GM23248 (cell line): ENCODE measurements at regions not wholly inside any gene's neighbourhood (a gene's known extent, or its start where the extent isn't known, plus 50 kb on each side); places are given as distances from the start of the nearest gene placed in this dataset.

Source experiments
- DNase-seq: peaks from one replicate; pipeline ENCODE4 v3.0.0-alpha.2; 2015
- H2AFZ ChIP-seq: fragments of 200-600 bp; sonication (generic); 2 replicates; pipeline ENCODE4 v1.6.1; 2016; ENCODE audit warnings: antibody characterized with exemption
- H3F3A ChIP-seq: fragments of 200-600 bp; sonication (generic); 2 replicates; pipeline ENCODE4 v1.6.1; 2016; ENCODE audit warnings: mild to moderate bottlenecking, antibody characterized with exemption, mixed run types; ENCODE audit not compliant: insufficient read depth
- H3K27ac ChIP-seq: fragments of 200-600 bp; sonication (generic); 2 replicates; pipeline ENCODE4 v1.5.1; 2016; ENCODE audit warnings: mild to moderate bottlenecking
- H3K27me3 ChIP-seq: fragments of 200-600 bp; sonication (generic); replicated peaks from 2 replicates; pipeline ENCODE4 v1.6.1; 2016; ENCODE audit warnings: mild to moderate bottlenecking; ENCODE audit not compliant: insufficient read depth
- H3K36me3 ChIP-seq: fragments of 200-600 bp; sonication (generic); 2 replicates; pipeline ENCODE4 v1.6.1; 2016; ENCODE audit warnings: low read depth, mild to moderate bottlenecking
- H3K4me1 ChIP-seq: fragments of 200-600 bp; sonication (generic); 2 replicates; pipeline ENCODE4 v1.6.1; 2016; ENCODE audit warnings: mild to moderate bottlenecking; ENCODE audit not compliant: insufficient read depth
- H3K4me2 ChIP-seq: fragments of 200-600 bp; sonication (generic); one replicate; pipeline ENCODE4 v1.6.1; 2016; ENCODE audit warnings: mild to moderate bottlenecking; ENCODE audit not compliant: unreplicated experiment
- H3K4me3 ChIP-seq: fragments of 200-600 bp; sonication (generic); 2 replicates; pipeline ENCODE4 v1.5.1; 2016; ENCODE audit warnings: mild to moderate bottlenecking
- H3K79me2 ChIP-seq: fragments of 200-600 bp; sonication (generic); 2 replicates; pipeline ENCODE4 v1.6.1; 2016; ENCODE audit warnings: mild to moderate bottlenecking; ENCODE audit not compliant: insufficient read depth
- H3K9ac ChIP-seq: fragments of 200-600 bp; sonication (generic); 2 replicates; pipeline ENCODE4 v1.6.1; 2016; ENCODE audit warnings: mild to moderate bottlenecking
- H3K9me2 ChIP-seq: fragments of 200-600 bp; sonication (generic); 2 replicates; pipeline ENCODE4 v1.6.1; 2016; ENCODE audit warnings: mixed run types, mild to moderate bottlenecking, moderate library complexity; ENCODE audit not compliant: insufficient read depth
- H3K9me3 ChIP-seq: fragments of 200-600 bp; sonication (generic); one replicate; pipeline ENCODE4 v1.6.1; 2017; ENCODE audit warnings: low read depth
- H4K20me1 ChIP-seq: fragments of 200-600 bp; sonication (generic); 2 replicates; pipeline ENCODE4 v1.6.0; 2016; ENCODE audit not compliant: insufficient read depth
- EZH2 ChIP-seq: fragments of 200-600 bp; sonication (generic); IDR thresholded peaks from 2 replicates; pipeline ENCODE4 v1.6.1; 2018; ENCODE audit warnings: antibody characterized with exemption, mild to moderate bottlenecking; ENCODE audit not compliant: insufficient read depth, poor library complexity, severe bottlenecking
- EZH2phosphoT487 ChIP-seq: fragments of 200-600 bp; sonication (generic); IDR thresholded peaks from 2 replicates; pipeline ENCODE4 v1.6.1; 2018; ENCODE audit warnings: antibody characterized with exemption, moderate library complexity, mild to moderate bottlenecking, low read depth; ENCODE audit not compliant: insufficient read depth
- WGBS, 2 experiments: methylation state at CpG; one replicate each; pipeline ENCODE4 v1.1.6; 2015 to 2017; ENCODE audit warnings: low lambda C conversion rate in 2 of 2, low coverage in 1 of 2; ENCODE audit errors: missing lambda C conversion rate in 2 of 2; 5-methylcytosine and 5-hydroxymethylcytosine counted together
- in situ Hi-C: fragments of 300-500 bp; cut with MboI; formaldehyde crosslinking; loops from 2 replicates; pipeline ENCODE4 v1.15.0; 2020

DNA sequence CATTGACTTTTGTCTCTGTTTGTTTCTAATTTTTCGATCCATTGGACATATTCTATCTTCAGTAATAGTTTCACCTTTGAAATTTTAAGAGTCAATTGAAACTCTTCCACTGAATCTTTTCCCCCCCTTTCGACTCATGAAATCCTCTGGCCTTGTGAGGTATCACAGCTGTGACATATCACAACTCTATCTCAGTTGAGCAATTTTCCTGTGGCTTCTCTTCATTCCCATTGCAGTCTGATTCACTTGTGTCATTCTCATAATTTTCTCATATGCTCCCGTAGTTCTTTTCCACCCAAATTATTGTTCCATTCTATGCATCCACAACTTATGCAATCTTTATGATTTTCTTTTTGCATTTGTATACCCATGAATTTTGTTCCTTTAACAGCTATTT is 261.6 kb downstream of the DACT1 start:
- in situ Hi-C loops, result no loop called here
- Histone ChIP-seq H2AFZ (no peak overlapping the region), H3K36me3 (no peaks in the 10 kb centered on the region), H3K4me1 (peaks cover 22% of the 10 kb centered on the region), H3K79me2 (no peaks in the 10 kb centered on the region), H3K9me2 (no peaks in the 10 kb centered on the region), H3F3A (peaks cover 26% of the 10 kb centered on the region), H3K27ac (peak overlapping the region; percentile 87), H3K27me3 (no peaks in the 10 kb centered on the region), H3K4me3 (peak overlapping the region; percentile 38), H4K20me1 (no peaks in the 10 kb centered on the region), H3K9me3 (no peaks in the 10 kb centered on the region), H3K4me2 (peak overlapping the region; percentile 60), H3K9ac (peak overlapping the region; percentile 61)
- WGBS, 2 experiments, result 32 to 33% methylated on average over 3 of the region's 3 CpGs
- TF ChIP-seq EZH2phosphoT487 (0 out of 2 replicates have a peak, but pooled peaks have one; percentile 45), EZH2 (no peak)
- DNase-seq, result peak; percentile 90

DNA sequence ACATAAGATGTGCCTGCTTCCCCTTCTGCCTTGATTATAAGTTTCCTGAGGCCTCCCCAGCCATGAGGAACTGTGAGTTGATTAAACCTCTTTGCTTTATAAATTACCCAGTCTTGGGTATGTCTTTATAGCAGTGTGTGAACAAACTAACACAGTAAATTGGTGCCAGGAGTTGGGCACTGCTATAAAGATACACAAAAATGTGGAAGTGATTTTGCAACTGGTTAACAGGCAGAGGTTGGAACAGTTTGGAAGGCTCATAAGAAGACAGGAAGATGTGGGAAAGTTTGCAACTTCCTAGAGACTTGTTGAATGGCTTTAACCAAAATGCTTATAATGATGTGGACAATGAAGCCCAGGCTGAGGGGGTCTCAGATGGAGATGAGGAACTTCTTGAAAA is 264.1 kb downstream of the DACT1 start:
- Histone ChIP-seq H3K9me2 (no peaks in the 10 kb centered on the region), H3K27me3 (no peaks in the 10 kb centered on the region), H4K20me1 (no peaks in the 10 kb centered on the region), H2AFZ (no peak overlapping the region), H3K27ac (no peak overlapping the region), H3K9me3 (no peaks in the 10 kb centered on the region), H3K4me2 (no peak overlapping the region), H3K4me3 (no peak overlapping the region), H3K9ac (no peak overlapping the region), H3K4me1 (peaks cover 32% of the 10 kb centered on the region), H3F3A (peaks cover 26% of the 10 kb centered on the region), H3K79me2 (no peaks in the 10 kb centered on the region), H3K36me3 (no peaks in the 10 kb centered on the region)
- DNase-seq, result no peak
- no peak for TF ChIP-seq EZH2phosphoT487
- TF ChIP-seq EZH2, result no peak
- in situ Hi-C loops, result no loop called here

DNA sequence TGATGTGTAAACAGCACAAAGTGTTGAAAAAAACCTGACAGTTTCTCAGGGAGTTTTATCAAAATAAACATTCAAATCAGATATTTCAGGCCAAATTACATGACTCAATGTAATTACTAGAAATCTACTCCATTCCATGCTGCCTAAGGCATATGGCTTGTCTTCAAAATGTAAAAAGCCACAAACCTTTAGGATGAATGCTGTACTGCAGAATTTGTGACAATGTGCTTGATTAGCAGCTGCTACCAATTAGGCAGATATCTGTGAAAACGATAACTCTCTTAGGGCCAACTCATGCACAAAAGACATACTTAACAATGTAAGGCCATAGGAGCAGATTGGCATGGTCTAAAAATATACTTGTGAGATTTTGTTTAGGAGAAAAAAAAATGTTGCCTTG is 267.0 kb downstream of the DACT1 start:
- Histone ChIP-seq H3K27me3 (no peaks in the 10 kb centered on the region), H3K4me1 (peaks cover 26% of the 10 kb centered on the region), H3K9me2 (no peaks in the 10 kb centered on the region), H3K27ac (no peak overlapping the region), H3F3A (peaks cover 6% of the 10 kb centered on the region; the same call in 1 of the 2 replicates), H3K36me3 (no peaks in the 10 kb centered on the region), H2AFZ (no peak overlapping the region), H3K4me2 (no peak overlapping the region), H3K4me3 (no peak overlapping the region), H3K9me3 (no peaks in the 10 kb centered on the region), H3K79me2 (no peaks in the 10 kb centered on the region), H4K20me1 (no peaks in the 10 kb centered on the region), H3K9ac (no peak overlapping the region)
- 0 to 4% methylated on average over 1 of the region's 1 CpG for WGBS, 2 experiments
- DNase-seq, result peak; percentile 20
- no peak for TF ChIP-seq EZH2phosphoT487
- no peak for TF ChIP-seq EZH2
- in situ Hi-C loops, result no loop called here

DNA sequence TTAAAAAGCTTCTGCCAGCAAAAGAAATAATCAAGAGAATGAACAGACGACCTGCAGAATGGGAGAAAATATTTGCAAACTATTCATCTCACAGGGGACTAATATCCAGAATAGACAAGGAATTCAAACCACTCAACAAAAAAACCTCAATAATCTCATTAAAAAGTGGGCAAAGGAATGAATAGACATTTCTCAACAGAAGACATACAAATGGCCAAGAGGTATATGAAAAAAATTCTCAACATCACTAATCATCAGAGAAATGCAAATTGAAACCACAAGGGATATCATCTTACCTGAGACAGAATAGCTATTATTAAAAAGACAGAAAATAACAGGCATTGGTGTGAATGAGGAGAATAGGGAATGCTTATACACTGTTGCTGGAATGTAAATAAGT is 270.0 kb downstream of the DACT1 start:
- Histone ChIP-seq H3K4me1 (peaks cover 22% of the 10 kb centered on the region), H3K4me2 (no peak overlapping the region), H2AFZ (no peak overlapping the region), H3K4me3 (no peak overlapping the region), H3K9me2 (no peaks in the 10 kb centered on the region), H3F3A (no peaks in the 10 kb centered on the region), H3K9ac (no peak overlapping the region), H3K9me3 (no peaks in the 10 kb centered on the region), H3K79me2 (no peaks in the 10 kb centered on the region), H4K20me1 (no peaks in the 10 kb centered on the region), H3K27me3 (no peaks in the 10 kb centered on the region), H3K36me3 (no peaks in the 10 kb centered on the region), H3K27ac (no peak overlapping the region)
- DNase-seq, result no peak
- TF ChIP-seq EZH2 (no peak), EZH2phosphoT487 (no peak)
- in situ Hi-C loops, result no loop called here
- WGBS, 2 experiments, result 22 to 25% methylated on average over 1 of the region's 1 CpG

DNA sequence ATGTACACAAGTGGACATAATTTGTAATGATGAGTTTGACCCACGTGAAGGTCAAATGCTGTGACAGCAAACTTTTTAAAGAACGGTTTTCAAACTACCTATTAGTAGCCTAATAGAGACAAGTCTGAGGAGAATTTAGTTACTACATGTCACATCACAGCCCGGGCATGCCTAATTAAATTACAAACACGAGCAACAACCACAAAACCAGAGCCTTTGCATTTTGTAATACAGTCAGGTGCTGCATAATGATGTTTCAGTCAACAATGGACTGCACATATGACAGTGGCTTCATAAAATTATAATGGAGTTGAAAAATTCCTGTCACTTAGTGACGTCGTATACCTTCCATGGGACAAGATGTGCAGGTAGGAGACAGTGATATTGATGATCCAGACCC is 274.5 kb downstream of the DACT1 start:
- Histone ChIP-seq H3K9ac (no peak overlapping the region), H3K27me3 (no peaks in the 10 kb centered on the region), H3K4me1 (0 out of 2 replicates have a peak, but pooled peaks cover 10% of the 10 kb centered on the region), H3K9me2 (no peaks in the 10 kb centered on the region), H3F3A (no peaks in the 10 kb centered on the region), H3K9me3 (no peaks in the 10 kb centered on the region), H3K27ac (no peak overlapping the region), H4K20me1 (no peaks in the 10 kb centered on the region), H3K4me3 (no peak overlapping the region), H2AFZ (no peak overlapping the region), H3K36me3 (no peaks in the 10 kb centered on the region), H3K79me2 (no peaks in the 10 kb centered on the region), H3K4me2 (no peak overlapping the region)
- no peak for DNase-seq
- TF ChIP-seq EZH2 (no peak), EZH2phosphoT487 (no peak)
- 68 to 72% methylated on average over 6 of the region's 6 CpGs for WGBS, 2 experiments
- in situ Hi-C loops, result no loop called here
